HEK293T (cell line): ENCODE measurements at regions not wholly inside any gene's neighbourhood (a gene's known extent, or its start where the extent isn't known, plus 50 kb on each side); places are given as distances from the start of the nearest gene placed in this dataset.

Source experiments
- ARNT ChIP-seq: fragments of 450-650 bp; IDR thresholded peaks from 2 replicates; pipeline ENCODE4 v1.6.1; 2017; ENCODE audit warnings: mild to moderate bottlenecking
- BHLHE40 ChIP-seq: fragments of 450-650 bp; IDR thresholded peaks from 2 replicates; pipeline ENCODE4 v1.6.1; 2016; ENCODE audit warnings: mild to moderate bottlenecking, moderate library complexity, borderline replicate concordance
- ELF4 ChIP-seq: fragments of 450-650 bp; IDR thresholded peaks from 2 replicates; pipeline ENCODE4 v1.6.1; 2017; ENCODE audit warnings: antibody characterized with exemption
- FOXK2 ChIP-seq: fragments of 450-650 bp; IDR thresholded peaks from 2 replicates; pipeline ENCODE4 v1.6.1; 2016; ENCODE audit warnings: mild to moderate bottlenecking
- FOXM1 ChIP-seq: fragments of 450-650 bp; IDR thresholded peaks from 2 replicates; pipeline ENCODE4 v1.6.1; 2017; ENCODE audit warnings: mild to moderate bottlenecking, borderline replicate concordance
- HDGF ChIP-seq: fragments of 450-650 bp; IDR thresholded peaks from 2 replicates; pipeline ENCODE4 v1.6.1; 2017; ENCODE audit warnings: antibody characterized with exemption, borderline replicate concordance
- L3MBTL2 ChIP-seq: fragments of 450-650 bp; conservative IDR thresholded peaks from 2 replicates; pipeline ENCODE4 v1.6.1; 2016; ENCODE audit warnings: mild to moderate bottlenecking
- LEF1 ChIP-seq: fragments of 450-650 bp; IDR thresholded peaks from 2 replicates; pipeline ENCODE4 v1.6.1; 2017; ENCODE audit warnings: mild to moderate bottlenecking, borderline replicate concordance
- NFRKB ChIP-seq: fragments of 450-650 bp; IDR thresholded peaks from 2 replicates; pipeline ENCODE4 v1.6.1; 2016; ENCODE audit warnings: mild to moderate bottlenecking, moderate library complexity
- SP1 ChIP-seq: fragments of 450-650 bp; IDR thresholded peaks from 2 replicates; pipeline ENCODE4 v1.6.1; 2017
- SUZ12 ChIP-seq: fragments of 450-650 bp; IDR thresholded peaks from 2 replicates; pipeline ENCODE4 v1.6.1; 2016; ENCODE audit warnings: mild to moderate bottlenecking
- TARDBP ChIP-seq: fragments of 450-650 bp; IDR thresholded peaks from 2 replicates; pipeline ENCODE4 v1.6.1; 2016
- ZNF384 ChIP-seq: fragments of 450-650 bp; IDR thresholded peaks from 2 replicates; pipeline ENCODE4 v1.6.1; 2016
- TF ChIP-seq, protein P1 (sequence below): fragments of 450-650 bp; IDR thresholded peaks from 2 replicates; pipeline ENCODE4 v1.6.1; 2016

- TF ChIP-seq L3MBTL2 (no peak), NFRKB (no peak), BHLHE40 (no peak), FOXK2 (no peak), ELF4 (no peak), FOXM1 (no peak), SP1 (no peak), SUZ12 (no peak), LEF1 (no peak), ZNF384 (no peak), TARDBP (no peak), ARNT (no peak), HDGF (no peak)
- TF ChIP-seq, protein P1, sequence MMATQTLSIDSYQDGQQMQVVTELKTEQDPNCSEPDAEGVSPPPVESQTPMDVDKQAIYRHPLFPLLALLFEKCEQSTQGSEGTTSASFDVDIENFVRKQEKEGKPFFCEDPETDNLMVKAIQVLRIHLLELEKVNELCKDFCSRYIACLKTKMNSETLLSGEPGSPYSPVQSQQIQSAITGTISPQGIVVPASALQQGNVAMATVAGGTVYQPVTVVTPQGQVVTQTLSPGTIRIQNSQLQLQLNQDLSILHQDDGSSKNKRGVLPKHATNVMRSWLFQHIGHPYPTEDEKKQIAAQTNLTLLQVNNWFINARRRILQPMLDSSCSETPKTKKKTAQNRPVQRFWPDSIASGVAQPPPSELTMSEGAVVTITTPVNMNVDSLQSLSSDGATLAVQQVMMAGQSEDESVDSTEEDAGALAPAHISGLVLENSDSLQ = no peak
These were observed 87.3 kb upstream of the CPEB2 start for GRCh38 chr4:14915018-14915417.
